ENCODE measurements at regions not wholly inside any gene's neighbourhood (a gene's known extent, or its start where the extent isn't known, plus 50 kb on each side); places are given as distances from the start of the nearest gene placed in this dataset.

GRCh38 chr2:219704878-219705277 lies 77.4 kb downstream of the SLC4A3 start:
- TF ChIP-seq CTCF (IDR thresholded peaks at IDR 0.05) (no peak), POLR2A (IDR thresholded peaks at IDR 0.05) (no peak)
